Esophagus squamous epithelium (tissue), 4 donors: ENCODE measurements at regions not wholly inside any gene's neighbourhood (a gene's known extent, or its start where the extent isn't known, plus 50 kb on each side); places are given as distances from the start of the nearest gene placed in this dataset.

ENCODE experiments used
- POLR2A ChIP-seq, 4 donors: fragments of 450-650 bp; IDR thresholded peaks; one replicate each; pipeline ENCODE4 v1.6.1; 2017; ENCODE audit warnings: antibody characterized with exemption in 4 of 4, mild to moderate bottlenecking in 4 of 4, moderate library complexity in 3 of 4
- TF ChIP-seq, protein P1 (sequence below), 6 experiments: fragments of 450-650 bp in 4 of 6; fragments of 200-600 bp in 2 of 6; sonication (generic) in 2 of 6; IDR thresholded peaks; one replicate each; pipeline ENCODE4 v1.5.1; 2016 to 2019; ENCODE audit warnings: antibody characterized with exemption in 6 of 6, mild to moderate bottlenecking in 4 of 6, moderate library complexity in 4 of 6

DNA sequence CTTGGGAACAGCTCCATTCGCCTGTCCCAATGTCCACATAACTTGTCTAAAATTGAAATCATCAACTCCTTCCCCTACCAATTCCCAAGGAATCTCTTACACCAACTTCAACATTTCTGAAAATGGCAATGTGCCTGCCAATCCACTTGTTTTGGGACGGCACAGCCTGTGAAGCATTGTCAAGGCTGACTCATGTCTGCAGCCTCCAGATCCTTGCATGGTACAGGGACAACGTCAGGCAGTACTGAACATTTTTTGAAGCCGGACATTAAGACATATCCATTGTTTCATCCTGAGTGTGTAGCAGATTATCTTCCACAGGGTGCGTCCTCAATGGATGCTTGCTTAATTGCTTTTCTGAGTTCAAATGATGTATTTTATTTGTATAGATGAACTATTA lies 794.1 kb downstream of the BCL11B start:
- TF ChIP-seq, protein P1, sequence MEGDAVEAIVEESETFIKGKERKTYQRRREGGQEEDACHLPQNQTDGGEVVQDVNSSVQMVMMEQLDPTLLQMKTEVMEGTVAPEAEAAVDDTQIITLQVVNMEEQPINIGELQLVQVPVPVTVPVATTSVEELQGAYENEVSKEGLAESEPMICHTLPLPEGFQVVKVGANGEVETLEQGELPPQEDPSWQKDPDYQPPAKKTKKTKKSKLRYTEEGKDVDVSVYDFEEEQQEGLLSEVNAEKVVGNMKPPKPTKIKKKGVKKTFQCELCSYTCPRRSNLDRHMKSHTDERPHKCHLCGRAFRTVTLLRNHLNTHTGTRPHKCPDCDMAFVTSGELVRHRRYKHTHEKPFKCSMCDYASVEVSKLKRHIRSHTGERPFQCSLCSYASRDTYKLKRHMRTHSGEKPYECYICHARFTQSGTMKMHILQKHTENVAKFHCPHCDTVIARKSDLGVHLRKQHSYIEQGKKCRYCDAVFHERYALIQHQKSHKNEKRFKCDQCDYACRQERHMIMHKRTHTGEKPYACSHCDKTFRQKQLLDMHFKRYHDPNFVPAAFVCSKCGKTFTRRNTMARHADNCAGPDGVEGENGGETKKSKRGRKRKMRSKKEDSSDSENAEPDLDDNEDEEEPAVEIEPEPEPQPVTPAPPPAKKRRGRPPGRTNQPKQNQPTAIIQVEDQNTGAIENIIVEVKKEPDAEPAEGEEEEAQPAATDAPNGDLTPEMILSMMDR (IDR thresholded peaks at IDR 0.05): no peak
- TF ChIP-seq POLR2A (IDR thresholded peaks at IDR 0.05): no peak
